ENCODE measurements at regions not wholly inside any gene's neighbourhood (a gene's known extent, or its start where the extent isn't known, plus 50 kb on each side); places are given as distances from the start of the nearest gene placed in this dataset.

- Histone ChIP-seq H3K36me3 (replicated peaks) (no peaks in the 10 kb centered on the region), H3K27me3 (replicated peaks) (no peaks in the 10 kb centered on the region)
Measured at GRCh38 chrX:124426288-124427169, 80.2 kb downstream of the SH2D1A start.

GRCh38 chrX:124433186-124433585, 86.8 kb downstream of the SH2D1A start:
- no peak for DNase-seq
- in situ Hi-C loops (cut with HindIII; ENCODE audit: low pct_ligation_motif_present, low sequenced_read_pairs): no loop called here
- no peak for TF ChIP-seq CTCF (IDR thresholded peaks at IDR 0.05; ENCODE audit: low read depth, low read length, missing control alignments)

More at GRCh38 chrX:124426288-124427169, 80.2 kb downstream of the SH2D1A start:
- in situ Hi-C loops (cut with HindIII; ENCODE audit: low pct_ligation_motif_present, low sequenced_read_pairs): no loop called here
- Histone ChIP-seq H3K4me3 (ENCODE audit: low read depth, low read length) (no peak overlapping the region), H3K27ac (no peak overlapping the region)
- TF ChIP-seq CTCF (IDR thresholded peaks at IDR 0.05; ENCODE audit: low read depth, low read length, missing control alignments): no peak
- no peak for DNase-seq

GRCh38 chrX:124435616-124436015, 89.3 kb downstream of the SH2D1A start:
- H3K27ac ChIP-seq: no peak overlapping the region
- in situ Hi-C loops (cut with HindIII; ENCODE audit: low pct_ligation_motif_present, low sequenced_read_pairs): no loop called here
- TF ChIP-seq CTCF (IDR thresholded peaks at IDR 0.05; ENCODE audit: low read depth, low read length, missing control alignments): no peak
- no peaks in the 10 kb centered on the region for H3K36me3 ChIP-seq (replicated peaks)
- no peaks in the 10 kb centered on the region for H3K27me3 ChIP-seq (replicated peaks)
- DNase-seq: no peak
- no peak overlapping the region for H3K4me3 ChIP-seq (ENCODE audit: low read depth, low read length)

More at GRCh38 chrX:124433186-124433585, 86.8 kb downstream of the SH2D1A start:
- Histone ChIP-seq H3K36me3 (replicated peaks) (no peaks in the 10 kb centered on the region), H3K27me3 (replicated peaks) (no peaks in the 10 kb centered on the region), H3K27ac (no peak overlapping the region), H3K4me3 (ENCODE audit: low read depth, low read length) (no peak overlapping the region)

GRCh38 chrX:124440695-124441094, 94.3 kb downstream of the SH2D1A start:
- Histone ChIP-seq H3K27ac (no peak overlapping the region), H3K4me3 (ENCODE audit: low read depth, low read length) (no peak overlapping the region), H3K27me3 (replicated peaks) (no peaks in the 10 kb centered on the region), H3K36me3 (replicated peaks) (no peaks in the 10 kb centered on the region)
- in situ Hi-C loops (cut with HindIII; ENCODE audit: low pct_ligation_motif_present, low sequenced_read_pairs): no loop called here
- no peak for DNase-seq
- TF ChIP-seq CTCF (IDR thresholded peaks at IDR 0.05; ENCODE audit: low read depth, low read length, missing control alignments): no peak

GRCh38 chrX:124441971-124442590, 95.7 kb downstream of the SH2D1A start:
- in situ Hi-C loops (cut with HindIII; ENCODE audit: low pct_ligation_motif_present, low sequenced_read_pairs): no loop called here
- H3K4me3 ChIP-seq (ENCODE audit: low read depth, low read length): no peak overlapping the region
- no peak for TF ChIP-seq CTCF (IDR thresholded peaks at IDR 0.05; ENCODE audit: low read depth, low read length, missing control alignments)
- no peaks in the 10 kb centered on the region for H3K27me3 ChIP-seq (replicated peaks)
- no peak overlapping the region for H3K27ac ChIP-seq
- H3K36me3 ChIP-seq (replicated peaks): no peaks in the 10 kb centered on the region
- no peak for DNase-seq

Data from brain microvascular endothelial cell (primary cell).